IPS-20b (cell line): ENCODE measurements at regions not wholly inside any gene's neighbourhood (a gene's known extent, or its start where the extent isn't known, plus 50 kb on each side); places are given as distances from the start of the nearest gene placed in this dataset.
"Not testable (repeated sequence)": the region's sequence is repeated elsewhere in the genome, so short reads cannot be mapped to it uniquely, and the experiment has no call there.

Experiments used
- H3K27ac ChIP-seq: one replicate; pipeline ENCODE4 v1.5.1; 2013; ENCODE audit warnings: low read length
- H3K27me3 ChIP-seq: 2 replicates; pipeline ENCODE4 v1.6.1; 2013; ENCODE audit warnings: mild to moderate bottlenecking, low read length, inconsistent platforms; ENCODE audit not compliant: insufficient read depth
- H3K36me3 ChIP-seq: 2 replicates; pipeline ENCODE4 v1.6.1; 2013; ENCODE audit warnings: low read depth, mild to moderate bottlenecking, inconsistent platforms, low read length, moderate library complexity; ENCODE audit not compliant: insufficient read depth
- H3K4me1 ChIP-seq: 2 replicates; pipeline ENCODE4 v1.6.1; 2013; ENCODE audit warnings: mild to moderate bottlenecking, control low read depth, inconsistent platforms, low read length, moderate library complexity; ENCODE audit not compliant: insufficient read depth
- H3K4me3 ChIP-seq: 2 replicates; pipeline ENCODE4 v1.5.1; 2013; ENCODE audit warnings: mild to moderate bottlenecking, low read length, inconsistent platforms
- H3K9ac ChIP-seq: 2 replicates; pipeline ENCODE4 v1.6.1; 2013; ENCODE audit warnings: low read depth, mild to moderate bottlenecking, inconsistent platforms, low read length, moderate library complexity
- H3K9me3 ChIP-seq: 2 replicates; pipeline ENCODE4 v1.6.1; 2013; ENCODE audit warnings: mild to moderate bottlenecking, low read depth, low read length, inconsistent platforms; ENCODE audit not compliant: insufficient read depth

DNA sequence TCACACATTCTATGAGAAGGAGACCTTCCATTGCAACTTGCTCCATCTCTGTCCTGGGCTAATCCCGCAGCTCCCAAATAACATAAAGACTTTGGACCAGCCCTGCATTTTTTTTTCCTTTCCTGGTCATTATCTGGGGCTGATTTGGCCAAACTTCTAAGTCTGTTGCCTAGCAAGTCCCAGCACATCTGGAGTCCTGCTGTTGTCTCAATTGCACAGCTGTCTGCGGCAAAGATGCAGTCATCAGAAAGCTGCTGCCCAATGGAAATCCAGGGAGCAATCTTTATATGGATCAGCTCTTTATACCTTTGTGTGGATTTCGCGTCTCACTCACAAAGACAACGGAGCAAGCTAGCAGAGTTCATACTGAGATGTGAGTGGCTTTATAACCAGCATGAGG is 105.9 kb downstream of the NXPE2 start:
- no peaks in the 10 kb centered on the region for H3K36me3 ChIP-seq
- H3K9ac ChIP-seq: no peak overlapping the region
- H3K4me1 ChIP-seq: no peaks in the 10 kb centered on the region
- no peaks in the 10 kb centered on the region for H3K9me3 ChIP-seq
- no peak overlapping the region for H3K27ac ChIP-seq
- H3K27me3 ChIP-seq: no peaks in the 10 kb centered on the region
- H3K4me3 ChIP-seq: no peak overlapping the region

DNA sequence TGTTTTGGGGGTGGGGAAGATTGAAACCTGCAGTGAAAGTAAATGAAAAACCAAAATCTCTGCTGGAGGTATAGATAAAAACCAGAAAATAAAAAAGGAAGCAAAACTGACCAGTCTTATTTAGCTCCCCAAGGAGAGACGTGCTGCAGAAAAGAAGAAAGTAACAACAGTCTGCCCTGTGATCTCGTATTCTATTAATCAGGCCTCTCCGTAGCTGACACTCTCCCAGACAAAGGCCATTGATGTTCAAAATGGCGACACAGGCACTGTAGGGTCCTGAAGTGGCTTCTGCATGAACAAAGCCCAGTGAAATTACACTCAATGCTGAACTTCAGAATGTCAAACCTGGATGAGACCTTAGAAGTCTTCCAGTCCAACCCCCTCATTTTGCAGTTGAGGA is 106.6 kb downstream of the NXPE2 start:
- H3K4me3 ChIP-seq: no peak overlapping the region
- no peaks in the 10 kb centered on the region for H3K4me1 ChIP-seq
- H3K36me3 ChIP-seq: no peaks in the 10 kb centered on the region
- H3K27me3 ChIP-seq: no peaks in the 10 kb centered on the region
- no peaks in the 10 kb centered on the region for H3K9me3 ChIP-seq
- no peak overlapping the region for H3K27ac ChIP-seq
- H3K9ac ChIP-seq: no peak overlapping the region

GRCh38 chr11:114785820-114786219 is 107.5 kb downstream of the NXPE2 start:
- Histone ChIP-seq H3K27ac (no peak overlapping the region), H3K4me1 (no peaks in the 10 kb centered on the region), H3K9me3 (no peaks in the 10 kb centered on the region), H3K27me3 (no peaks in the 10 kb centered on the region), H3K9ac (no peak overlapping the region), H3K36me3 (no peaks in the 10 kb centered on the region), H3K4me3 (no peak overlapping the region)

DNA sequence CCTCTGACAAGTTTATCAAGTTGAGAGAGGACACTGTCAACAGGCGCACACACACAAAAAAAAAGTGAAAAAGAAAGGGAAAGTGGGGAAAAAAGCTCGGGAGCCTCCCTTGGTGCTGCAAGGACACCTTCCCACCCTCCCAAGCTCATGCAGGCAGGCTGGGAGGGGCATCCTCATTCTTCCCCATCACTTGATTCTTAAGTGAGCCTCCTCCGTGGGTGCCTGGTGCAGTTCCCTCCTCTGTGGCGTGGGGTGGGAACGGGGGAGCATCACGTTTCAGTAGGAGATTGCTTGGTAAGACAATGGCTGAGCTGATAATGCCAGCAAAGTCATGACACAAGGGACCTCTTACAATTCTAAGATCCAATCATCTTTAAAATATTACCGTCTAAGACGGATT is 108.8 kb downstream of the NXPE2 start:
- no peaks in the 10 kb centered on the region for H3K27me3 ChIP-seq
- H3K27ac ChIP-seq: no peak overlapping the region
- H3K9ac ChIP-seq: no peak overlapping the region
- no peaks in the 10 kb centered on the region for H3K9me3 ChIP-seq
- no peaks in the 10 kb centered on the region for H3K4me1 ChIP-seq
- H3K4me3 ChIP-seq: no peak overlapping the region
- no peaks in the 10 kb centered on the region for H3K36me3 ChIP-seq

DNA sequence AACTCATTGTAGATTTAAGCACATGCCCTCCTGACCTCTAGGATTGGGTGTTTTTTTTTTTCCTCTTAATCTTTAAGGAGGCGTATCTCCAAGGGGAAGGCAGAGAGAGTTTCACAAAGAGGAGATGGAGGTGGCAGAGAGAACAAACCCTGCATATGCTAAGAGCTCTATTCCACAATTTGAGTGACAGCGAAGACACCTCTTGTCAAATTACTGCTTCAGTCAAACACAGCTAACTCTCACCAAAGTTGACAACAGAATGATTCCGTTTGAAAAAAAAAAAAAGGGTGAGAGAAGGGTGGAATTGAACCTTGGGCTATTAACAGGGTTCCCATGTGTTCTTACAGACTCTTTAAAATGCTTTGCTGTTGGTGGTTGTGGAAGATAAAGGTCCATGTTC is 112.6 kb downstream of the NXPE2 start:
- H3K9ac ChIP-seq: no peak overlapping the region
- no peaks in the 10 kb centered on the region for H3K27me3 ChIP-seq
- no peaks in the 10 kb centered on the region for H3K36me3 ChIP-seq
- H3K4me3 ChIP-seq: no peak overlapping the region
- H3K4me1 ChIP-seq: no peaks in the 10 kb centered on the region
- H3K27ac ChIP-seq: no peak overlapping the region
- no peaks in the 10 kb centered on the region for H3K9me3 ChIP-seq

DNA sequence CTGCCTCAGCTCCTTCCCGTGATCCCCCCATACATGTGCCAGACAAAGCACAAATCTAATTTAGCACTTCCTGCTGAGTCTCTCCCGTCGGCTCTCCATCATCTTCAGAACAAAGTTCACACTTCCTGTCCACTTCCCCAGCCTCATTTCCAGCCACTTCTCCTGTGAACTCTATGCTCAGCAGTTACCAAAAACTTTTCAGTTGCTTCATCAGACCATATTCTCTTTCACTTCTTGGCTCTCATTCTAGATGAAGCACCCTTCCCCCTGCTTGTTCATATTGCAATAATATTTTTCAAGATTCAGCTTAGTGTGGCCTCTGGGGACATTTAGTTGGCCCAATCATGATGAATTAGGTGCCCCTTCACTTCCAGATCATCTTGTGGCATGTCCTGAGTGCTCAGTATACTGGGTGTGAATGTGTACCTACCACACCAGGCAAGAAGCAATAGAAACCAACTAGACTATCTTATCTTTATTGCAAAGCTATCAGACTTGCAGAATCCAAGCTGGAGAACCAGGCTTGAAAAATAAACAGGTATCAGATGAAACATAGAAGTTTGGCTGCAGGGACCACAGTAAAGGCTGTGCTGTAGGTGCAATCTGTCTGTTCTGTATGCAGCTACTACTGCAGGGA is 115.8 kb downstream of the NXPE2 start:
- Histone ChIP-seq H3K9ac (no peak overlapping the region), H3K36me3 (no peaks in the 10 kb centered on the region), H3K4me1 (no peaks in the 10 kb centered on the region; the same call in 1 of the 2 replicates), H3K4me3 (no peak overlapping the region), H3K9me3 (no peaks in the 10 kb centered on the region), H3K27ac (no peak overlapping the region), H3K27me3 (no peaks in the 10 kb centered on the region)

- H3K4me1 ChIP-seq: peaks cover 5% of the 10 kb centered on the region; the same call in 1 of the 2 replicates
- no peaks in the 10 kb centered on the region for H3K9me3 ChIP-seq
- no peaks in the 10 kb centered on the region for H3K36me3 ChIP-seq
- H3K9ac ChIP-seq: no peak overlapping the region
- no peak overlapping the region for H3K4me3 ChIP-seq
- H3K27ac ChIP-seq: no peak overlapping the region
- no peaks in the 10 kb centered on the region for H3K27me3 ChIP-seq
Measured at GRCh38 chr11:114796954-114797721, 118.8 kb downstream of the NXPE2 start.

GRCh38 chr11:114799476-114799875 is 121.1 kb downstream of the NXPE2 start:
- Histone ChIP-seq H3K4me3 (peak overlapping the region; percentile 31; the same call in 1 of the 2 replicates), H3K27me3 (no peaks in the 10 kb centered on the region), H3K27ac (no peak overlapping the region), H3K9me3 (0 out of 2 replicates have a peak, but pooled peaks cover 2% of the 10 kb centered on the region), H3K4me1 (peaks cover 5% of the 10 kb centered on the region; the same call in 1 of the 2 replicates), H3K9ac (peak overlapping the region; percentile 39; the same call in 1 of the 2 replicates), H3K36me3 (no peaks in the 10 kb centered on the region)

DNA sequence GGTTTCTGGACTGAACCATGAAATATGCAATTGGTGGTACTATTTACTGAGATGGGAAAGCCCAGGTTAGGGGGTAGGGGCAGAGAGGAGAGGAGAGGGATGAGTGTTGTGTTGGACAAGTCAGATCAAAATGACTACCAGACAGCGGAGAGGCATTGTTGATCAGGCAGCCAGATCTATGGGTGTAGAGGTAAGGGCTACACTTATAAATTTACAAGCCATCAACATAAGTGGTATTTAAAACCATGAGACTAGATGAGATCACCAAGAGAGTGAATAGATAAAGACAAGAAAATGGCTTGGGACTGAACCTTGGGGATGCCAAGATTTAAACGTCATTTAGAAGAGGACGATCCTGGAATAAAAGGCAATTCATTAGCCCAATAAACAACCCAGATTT is 123.4 kb downstream of the NXPE2 start:
- no peak overlapping the region for H3K9ac ChIP-seq

GRCh38 chr11:114802878-114803277 is 124.6 kb downstream of the NXPE2 start:
- peaks cover 5% of the 10 kb centered on the region; the same call in 1 of the 2 replicates for H3K4me1 ChIP-seq
- no peaks in the 10 kb centered on the region for H3K27me3 ChIP-seq
- H3K36me3 ChIP-seq: no peaks in the 10 kb centered on the region
- H3K9me3 ChIP-seq: 0 out of 2 replicates have a peak, but pooled peaks cover 5% of the 10 kb centered on the region
- no peak overlapping the region for H3K4me3 ChIP-seq
- no peak overlapping the region for H3K27ac ChIP-seq
- no peak overlapping the region for H3K9ac ChIP-seq

More for the DNA sequence above, 123.4 kb downstream of the NXPE2 start:
- Histone ChIP-seq H3K4me3 (no peak overlapping the region), H3K4me1 (peaks cover 5% of the 10 kb centered on the region; the same call in 1 of the 2 replicates), H3K27me3 (no peaks in the 10 kb centered on the region), H3K27ac (no peak overlapping the region), H3K36me3 (no peaks in the 10 kb centered on the region), H3K9me3 (0 out of 2 replicates have a peak, but pooled peaks cover 5% of the 10 kb centered on the region)

GRCh38 chr11:114805431-114805830 is 127.1 kb downstream of the NXPE2 start:
- H3K36me3 ChIP-seq, H3K9ac ChIP-seq, H3K9me3 ChIP-seq, H3K4me3 ChIP-seq, H3K4me1 ChIP-seq, H3K27ac ChIP-seq, H3K27me3 ChIP-seq: not testable (repeated sequence)

DNA sequence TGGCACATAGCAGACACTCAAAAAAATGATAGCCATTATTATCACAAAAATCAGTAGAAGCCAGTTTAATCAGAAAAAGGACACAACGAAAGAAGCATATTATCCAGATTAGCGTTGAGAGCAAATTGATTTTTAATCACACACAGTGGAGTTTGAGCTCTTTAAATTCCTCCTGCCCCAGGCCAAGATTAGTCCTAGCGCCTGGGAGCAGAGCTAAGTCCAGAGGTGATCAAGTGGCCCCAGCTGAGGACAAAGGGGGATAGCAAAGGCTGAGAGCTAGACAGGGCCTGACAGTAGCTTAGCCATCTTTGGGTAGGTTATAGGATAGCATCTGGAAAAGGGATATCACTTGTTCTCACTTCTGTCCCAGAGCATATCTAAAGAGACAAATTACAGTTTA is 133.6 kb downstream of the NXPE2 start:
- no peaks in the 10 kb centered on the region for H3K27me3 ChIP-seq
- H3K9ac ChIP-seq: no peak overlapping the region
- no peaks in the 10 kb centered on the region for H3K36me3 ChIP-seq
- no peak overlapping the region for H3K4me3 ChIP-seq
- H3K27ac ChIP-seq: no peak overlapping the region
- no peaks in the 10 kb centered on the region for H3K9me3 ChIP-seq
- no peaks in the 10 kb centered on the region for H3K4me1 ChIP-seq
